ENCODE measurements at regions not wholly inside any gene's neighbourhood (a gene's known extent, or its start where the extent isn't known, plus 50 kb on each side); places are given as distances from the start of the nearest gene placed in this dataset.

DNA sequence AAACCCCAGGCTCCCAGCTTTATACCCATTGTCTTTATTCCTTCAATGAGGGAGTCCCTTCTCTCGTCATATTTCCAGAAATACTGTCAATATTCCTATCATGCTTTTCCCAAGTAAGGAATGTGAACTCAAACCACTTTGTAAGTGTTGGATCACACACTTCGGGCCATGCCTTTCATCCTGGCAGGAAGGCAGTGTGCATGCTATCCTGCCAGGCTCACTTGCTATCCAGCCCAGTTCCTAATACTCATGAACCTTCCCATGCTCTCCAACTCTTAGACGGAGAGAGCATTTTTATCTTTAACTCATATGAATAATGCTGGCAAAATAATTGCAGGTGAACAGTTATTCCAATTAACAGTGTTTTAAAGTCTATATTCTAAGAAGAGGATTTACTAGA is 639.9 kb upstream of the ACO1 start:
- Histone ChIP-seq H3K27ac (ENCODE audit: control insufficient read depth, insufficient read depth) (no peak overlapping the region), H3K36me3 (ENCODE audit: control insufficient read depth in 2 of 2, insufficient read depth in 2 of 2, low read length in 1 of 2) (no peaks in the 10 kb centered on the region), H3K4me3 (no peak overlapping the region), H3K4me2 (ENCODE audit: control insufficient read depth, insufficient read depth) (no peak overlapping the region), H3K4me1 (ENCODE audit: control insufficient read depth, insufficient read depth, low read length) (no peaks in the 10 kb centered on the region), H3K79me2 (ENCODE audit: control insufficient read depth, insufficient read depth, low read length) (no peaks in the 10 kb centered on the region), H4K20me1 (ENCODE audit: control insufficient read depth, insufficient read depth) (no peaks in the 10 kb centered on the region), H3K9ac (ENCODE audit: control insufficient read depth, insufficient read depth, low read length) (no peak overlapping the region), H3K27me3 (replicated peaks in 1 of 2; ENCODE audit: control insufficient read depth in 2 of 2, insufficient read depth in 2 of 2, low read length in 1 of 2) (no peaks in the 10 kb centered on the region), H3K9me3 (replicated peaks; ENCODE audit: control insufficient read depth, insufficient read depth, low read length) (no peaks in the 10 kb centered on the region), H2AFZ (ENCODE audit: control insufficient read depth, low read depth, low read length) (no peak overlapping the region)
- SMC1A ChIA-PET (ENCODE audit: uncharacterized antibody, unreplicated experiment) = no interaction called here
- CTCF ChIA-PET = no interaction called here
- intact Hi-C loops (cut with micrococcal nuclease; ENCODE audit: unreplicated experiment) (no loop called here), in situ Hi-C loops (cut with MboI) (no loop called here)
- ATAC-seq (no peak), DNase-seq (ENCODE audit: low read depth, low spot score) (no peak), FAIRE-seq (no peak)
- 11% methylated on average over 3 of the region's 3 CpGs for WGBS (ENCODE audit: insufficient coverage, insufficient replicate concordance, low lambda C conversion rate, missing lambda C conversion rate)
- BruUV-seq (replicated peaks) = no TSS peak
- RAD21 ChIA-PET (ENCODE audit: unreplicated experiment) = no interaction called here
- POLR2A ChIA-PET = no interaction called here
- TF ChIP-seq TBL1XR1 (IDR thresholded peaks at IDR 0.05; ENCODE audit: low read depth, low read length) (no peak), BHLHE40 (IDR thresholded peaks at IDR 0.05; ENCODE audit: borderline replicate concordance in 1 of 2, low read depth in 2 of 2, low read length in 1 of 2) (no peak), TARDBP (IDR thresholded peaks at IDR 0.05; ENCODE audit: borderline replicate concordance) (no peak), NR2C1 (IDR thresholded peaks at IDR 0.05) (no peak), EP300 (IDR thresholded peaks at IDR 0.05; ENCODE audit: borderline replicate concordance in 1 of 2, control insufficient read depth in 1 of 2, low read depth in 2 of 2, low read length in 2 of 2) (no peak), DPF2 (IDR thresholded peaks at IDR 0.05) (no peak), FOS (IDR thresholded peaks at IDR 0.05; ENCODE audit: borderline replicate concordance, extremely low read depth, insufficient read length) (no peak), FOXM1 (IDR thresholded peaks at IDR 0.05; ENCODE audit: low read depth, low read length) (no peak), TAF1 (IDR thresholded peaks at IDR 0.05; ENCODE audit: borderline replicate concordance, low read depth, low read length) (no peak), NR2C2 (IDR thresholded peaks at IDR 0.05; ENCODE audit: borderline replicate concordance, control insufficient read depth, insufficient read length, low read depth) (no peak), POLR2A (IDR thresholded peaks at IDR 0.05; ENCODE audit: low read depth, low read length) (no peak), SREBF2 (IDR thresholded peaks at IDR 0.05; ENCODE audit: low read length) (no peak)
- TF ChIP-seq, protein P1, sequence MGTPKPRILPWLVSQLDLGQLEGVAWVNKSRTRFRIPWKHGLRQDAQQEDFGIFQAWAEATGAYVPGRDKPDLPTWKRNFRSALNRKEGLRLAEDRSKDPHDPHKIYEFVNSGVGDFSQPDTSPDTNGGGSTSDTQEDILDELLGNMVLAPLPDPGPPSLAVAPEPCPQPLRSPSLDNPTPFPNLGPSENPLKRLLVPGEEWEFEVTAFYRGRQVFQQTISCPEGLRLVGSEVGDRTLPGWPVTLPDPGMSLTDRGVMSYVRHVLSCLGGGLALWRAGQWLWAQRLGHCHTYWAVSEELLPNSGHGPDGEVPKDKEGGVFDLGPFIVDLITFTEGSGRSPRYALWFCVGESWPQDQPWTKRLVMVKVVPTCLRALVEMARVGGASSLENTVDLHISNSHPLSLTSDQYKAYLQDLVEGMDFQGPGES (IDR thresholded peaks at IDR 0.05) = no peak
- TF ChIP-seq, protein P2, sequence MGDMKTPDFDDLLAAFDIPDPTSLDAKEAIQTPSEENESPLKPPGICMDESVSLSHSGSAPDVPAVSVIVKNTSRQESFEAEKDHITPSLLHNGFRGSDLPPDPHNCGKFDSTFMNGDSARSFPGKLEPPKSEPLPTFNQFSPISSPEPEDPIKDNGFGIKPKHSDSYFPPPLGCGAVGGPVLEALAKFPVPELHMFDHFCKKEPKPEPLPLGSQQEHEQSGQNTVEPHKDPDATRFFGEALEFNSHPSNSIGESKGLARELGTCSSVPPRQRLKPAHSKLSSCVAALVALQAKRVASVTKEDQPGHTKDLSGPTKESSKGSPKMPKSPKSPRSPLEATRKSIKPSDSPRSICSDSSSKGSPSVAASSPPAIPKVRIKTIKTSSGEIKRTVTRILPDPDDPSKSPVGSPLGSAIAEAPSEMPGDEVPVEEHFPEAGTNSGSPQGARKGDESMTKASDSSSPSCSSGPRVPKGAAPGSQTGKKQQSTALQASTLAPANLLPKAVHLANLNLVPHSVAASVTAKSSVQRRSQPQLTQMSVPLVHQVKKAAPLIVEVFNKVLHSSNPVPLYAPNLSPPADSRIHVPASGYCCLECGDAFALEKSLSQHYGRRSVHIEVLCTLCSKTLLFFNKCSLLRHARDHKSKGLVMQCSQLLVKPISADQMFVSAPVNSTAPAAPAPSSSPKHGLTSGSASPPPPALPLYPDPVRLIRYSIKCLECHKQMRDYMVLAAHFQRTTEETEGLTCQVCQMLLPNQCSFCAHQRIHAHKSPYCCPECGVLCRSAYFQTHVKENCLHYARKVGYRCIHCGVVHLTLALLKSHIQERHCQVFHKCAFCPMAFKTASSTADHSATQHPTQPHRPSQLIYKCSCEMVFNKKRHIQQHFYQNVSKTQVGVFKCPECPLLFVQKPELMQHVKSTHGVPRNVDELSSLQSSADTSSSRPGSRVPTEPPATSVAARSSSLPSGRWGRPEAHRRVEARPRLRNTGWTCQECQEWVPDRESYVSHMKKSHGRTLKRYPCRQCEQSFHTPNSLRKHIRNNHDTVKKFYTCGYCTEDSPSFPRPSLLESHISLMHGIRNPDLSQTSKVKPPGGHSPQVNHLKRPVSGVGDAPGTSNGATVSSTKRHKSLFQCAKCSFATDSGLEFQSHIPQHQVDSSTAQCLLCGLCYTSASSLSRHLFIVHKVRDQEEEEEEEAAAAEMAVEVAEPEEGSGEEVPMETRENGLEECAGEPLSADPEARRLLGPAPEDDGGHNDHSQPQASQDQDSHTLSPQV (IDR thresholded peaks at IDR 0.05) = no peak
- TF ChIP-seq, protein P3, sequence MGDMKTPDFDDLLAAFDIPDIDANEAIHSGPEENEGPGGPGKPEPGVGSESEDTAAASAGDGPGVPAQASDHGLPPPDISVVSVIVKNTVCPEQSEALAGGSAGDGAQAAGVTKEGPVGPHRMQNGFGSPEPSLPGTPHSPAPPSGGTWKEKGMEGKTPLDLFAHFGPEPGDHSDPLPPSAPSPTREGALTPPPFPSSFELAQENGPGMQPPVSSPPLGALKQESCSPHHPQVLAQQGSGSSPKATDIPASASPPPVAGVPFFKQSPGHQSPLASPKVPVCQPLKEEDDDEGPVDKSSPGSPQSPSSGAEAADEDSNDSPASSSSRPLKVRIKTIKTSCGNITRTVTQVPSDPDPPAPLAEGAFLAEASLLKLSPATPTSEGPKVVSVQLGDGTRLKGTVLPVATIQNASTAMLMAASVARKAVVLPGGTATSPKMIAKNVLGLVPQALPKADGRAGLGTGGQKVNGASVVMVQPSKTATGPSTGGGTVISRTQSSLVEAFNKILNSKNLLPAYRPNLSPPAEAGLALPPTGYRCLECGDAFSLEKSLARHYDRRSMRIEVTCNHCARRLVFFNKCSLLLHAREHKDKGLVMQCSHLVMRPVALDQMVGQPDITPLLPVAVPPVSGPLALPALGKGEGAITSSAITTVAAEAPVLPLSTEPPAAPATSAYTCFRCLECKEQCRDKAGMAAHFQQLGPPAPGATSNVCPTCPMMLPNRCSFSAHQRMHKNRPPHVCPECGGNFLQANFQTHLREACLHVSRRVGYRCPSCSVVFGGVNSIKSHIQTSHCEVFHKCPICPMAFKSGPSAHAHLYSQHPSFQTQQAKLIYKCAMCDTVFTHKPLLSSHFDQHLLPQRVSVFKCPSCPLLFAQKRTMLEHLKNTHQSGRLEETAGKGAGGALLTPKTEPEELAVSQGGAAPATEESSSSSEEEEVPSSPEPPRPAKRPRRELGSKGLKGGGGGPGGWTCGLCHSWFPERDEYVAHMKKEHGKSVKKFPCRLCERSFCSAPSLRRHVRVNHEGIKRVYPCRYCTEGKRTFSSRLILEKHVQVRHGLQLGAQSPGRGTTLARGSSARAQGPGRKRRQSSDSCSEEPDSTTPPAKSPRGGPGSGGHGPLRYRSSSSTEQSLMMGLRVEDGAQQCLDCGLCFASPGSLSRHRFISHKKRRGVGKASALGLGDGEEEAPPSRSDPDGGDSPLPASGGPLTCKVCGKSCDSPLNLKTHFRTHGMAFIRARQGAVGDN (IDR thresholded peaks at IDR 0.05) = no peak
- TF ChIP-seq, protein P4, sequence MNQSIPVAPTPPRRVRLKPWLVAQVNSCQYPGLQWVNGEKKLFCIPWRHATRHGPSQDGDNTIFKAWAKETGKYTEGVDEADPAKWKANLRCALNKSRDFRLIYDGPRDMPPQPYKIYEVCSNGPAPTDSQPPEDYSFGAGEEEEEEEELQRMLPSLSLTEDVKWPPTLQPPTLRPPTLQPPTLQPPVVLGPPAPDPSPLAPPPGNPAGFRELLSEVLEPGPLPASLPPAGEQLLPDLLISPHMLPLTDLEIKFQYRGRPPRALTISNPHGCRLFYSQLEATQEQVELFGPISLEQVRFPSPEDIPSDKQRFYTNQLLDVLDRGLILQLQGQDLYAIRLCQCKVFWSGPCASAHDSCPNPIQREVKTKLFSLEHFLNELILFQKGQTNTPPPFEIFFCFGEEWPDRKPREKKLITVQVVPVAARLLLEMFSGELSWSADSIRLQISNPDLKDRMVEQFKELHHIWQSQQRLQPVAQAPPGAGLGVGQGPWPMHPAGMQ (IDR thresholded peaks at IDR 0.05; ENCODE audit: borderline replicate concordance) = no peak
